HepG2 (cell line): ENCODE measurements at regions not wholly inside any gene's neighbourhood (a gene's known extent, or its start where the extent isn't known, plus 50 kb on each side); places are given as distances from the start of the nearest gene placed in this dataset.

Experiments
- ATAC-seq: fragments of 200-7000 bp; cut with Tn5 transposase; 3 replicates; pipeline ENCODE4 v1.9.1; 2020; ENCODE audit warnings: mild to moderate bottlenecking, moderate library complexity
- BruUV-seq: library from RNA; stranded (reverse); fragments of 400-500 nt; replicated peaks from 2 replicates; lab custom pipeline; 2021; lab: Mats Ljungman, UMichigan
- CTCF ChIA-PET: fragments of 300-600 bp; formaldehyde crosslinking; extraction: SDS; loops from one replicate; lab custom pipeline; 2021; ENCODE audit warnings: low total read pairs, inconsistent platforms, low intra/inter-chr PET ratio; lab: Yijun Ruan, JAX
- POLR2A ChIA-PET: fragments of 350-600 bp; sonication (Branson Sonifier 250); formaldehyde crosslinking; loops from one replicate; lab custom pipeline; 2020; ENCODE audit warnings: antibody characterized with exemption, inconsistent platforms; lab: Yijun Ruan, JAX
- DNase-seq: peaks from one replicate; pipeline ENCODE4 v3.0.0-alpha.2; 2015; ENCODE audit warnings: low spot score
- FAIRE-seq: peaks from 3 replicates; lab custom pipeline; 2011; peaks lifted over from hg19 to GRCh38; lab: Jason Lieb, UNC
- H2AFZ ChIP-seq: one replicate; pipeline ENCODE4 v1.6.1; 2011; ENCODE audit warnings: low read length, inconsistent platforms
- H3K27ac ChIP-seq: fragments of 300-600 bp; 3 replicates; pipeline ENCODE4 v1.8.0; 2011; ENCODE audit warnings: mixed run types, mild to moderate bottlenecking, mixed read lengths, low read length, inconsistent platforms; ENCODE audit not compliant: insufficient read depth; ENCODE audit errors: extremely low read length
- H3K27me3 ChIP-seq, 2 experiments: fragments of 200-600 bp in 1 of 2; 2 replicates in 1 of 2; 3 replicates in 1 of 2; pipeline versions ENCODE4 v1.6.0 to v1.8.0; 2011; ENCODE audit warnings: low read length in 2 of 2, mild to moderate bottlenecking in 2 of 2, moderate library complexity in 2 of 2, inconsistent platforms in 1 of 2; ENCODE audit not compliant: insufficient read depth in 2 of 2, control insufficient read depth in 1 of 2
- H3K36me3 ChIP-seq, 2 experiments: fragments of 200-600 bp in 1 of 2; replicated peaks in 1 of 2; 2 replicates in 1 of 2; 3 replicates in 1 of 2; pipeline versions ENCODE4 v1.5.1 to v1.8.0; 2011; ENCODE audit warnings: low read length in 2 of 2, inconsistent platforms in 1 of 2; ENCODE audit not compliant: insufficient read depth in 2 of 2, control insufficient read depth in 1 of 2
- H3K4me1 ChIP-seq: 2 replicates; pipeline ENCODE4 v1.5.1; 2012; ENCODE audit warnings: low read length, inconsistent platforms; ENCODE audit not compliant: insufficient read depth
- H3K4me2 ChIP-seq: 2 replicates; pipeline ENCODE4 v1.6.0; 2011; ENCODE audit warnings: low read depth, low read length, inconsistent platforms
- H3K4me3 ChIP-seq, 3 experiments: fragments of 200-600 bp in 1 of 3; sonication (generic), shearing (Covaris generic) in 1 of 3; replicated peaks in 1 of 3; 2 replicates each; pipeline ENCODE4 v1.5.1; 2011 to 2016; ENCODE audit warnings: low read length in 3 of 3, inconsistent platforms in 2 of 3, low read depth in 2 of 3, mild to moderate bottlenecking in 2 of 3, control low read depth in 1 of 3, mixed read lengths in 1 of 3; ENCODE audit not compliant: insufficient read depth in 1 of 3
- H3K79me2 ChIP-seq: one replicate; pipeline ENCODE4 v1.6.1; 2011; ENCODE audit warnings: low read length, inconsistent platforms; ENCODE audit not compliant: insufficient read depth
- H3K9ac ChIP-seq: 2 replicates; pipeline ENCODE4 v1.6.0; 2011; ENCODE audit warnings: mild to moderate bottlenecking, low read depth, low read length, inconsistent platforms; ENCODE audit not compliant: insufficient read depth
- H3K9me3 ChIP-seq: 2 replicates; pipeline ENCODE4 v1.5.1; 2012; ENCODE audit warnings: mild to moderate bottlenecking, low read length
- H4K20me1 ChIP-seq: 2 replicates; pipeline ENCODE4 v1.6.0; 2011; ENCODE audit warnings: inconsistent platforms, mild to moderate bottlenecking, low read length, moderate library complexity; ENCODE audit not compliant: insufficient read depth
- AHR ChIP-seq: IDR thresholded peaks from 2 replicates; pipeline ENCODE4 v1.6.1; 2018; ENCODE audit warnings: missing genetic modification reagents, missing compliant biosample characterization
- AKAP8 ChIP-seq: sonication (generic); formaldehyde crosslinking; IDR thresholded peaks from 2 replicates; pipeline ENCODE4 v1.5.1; 2020; ENCODE audit warnings: mild to moderate bottlenecking, missing genetic modification reagents
- ATF7 ChIP-seq, 2 experiments: fragments of 450-650 bp in 1 of 2; sonication (generic) in 1 of 2; formaldehyde crosslinking in 1 of 2; IDR thresholded peaks; 2 replicates each; pipeline versions ENCODE4 v1.4.0 to v1.6.1; 2016 to 2020; ENCODE audit warnings: antibody characterized with exemption in 1 of 2, mild to moderate bottlenecking in 1 of 2, missing genetic modification reagents in 1 of 2
- CHD4 ChIP-seq: fragments of 200-600 bp; sonication (generic); IDR thresholded peaks from 2 replicates; pipeline ENCODE4 v1.7.0; 2017; ENCODE audit warnings: mild to moderate bottlenecking, low read length, borderline replicate concordance
- HHEX ChIP-seq: IDR thresholded peaks from 2 replicates; pipeline ENCODE4 v1.6.1; 2016; ENCODE audit warnings: control low read depth
- HOXA7 ChIP-seq: sonication (generic); formaldehyde crosslinking; IDR thresholded peaks from 2 replicates; pipeline ENCODE4 v1.8.1; 2022; ENCODE audit warnings: mild to moderate bottlenecking, missing genetic modification reagents, moderate library complexity
- KDM4B ChIP-seq: sonication (generic); formaldehyde crosslinking; IDR thresholded peaks from 2 replicates; pipeline ENCODE4 v1.4.0; 2020; ENCODE audit warnings: missing genetic modification reagents
- MBD4 ChIP-seq: IDR thresholded peaks from 2 replicates; pipeline ENCODE4 v1.6.1; 2012; ENCODE audit warnings: low read length, inconsistent platforms, borderline replicate concordance
- NBN ChIP-seq: fragments of 450-650 bp; conservative IDR thresholded peaks from 2 replicates; pipeline ENCODE4 v1.6.1; 2017
- RBAK ChIP-seq: sonication (generic); formaldehyde crosslinking; IDR thresholded peaks from 2 replicates; pipeline ENCODE4 v1.5.1; 2020; ENCODE audit warnings: mild to moderate bottlenecking, missing genetic modification reagents
- XBP1 ChIP-seq: sonication (generic); formaldehyde crosslinking; IDR thresholded peaks from 2 replicates; pipeline ENCODE4 v1.5.0; 2020; ENCODE audit warnings: missing genetic modification reagents
- ZNF17 ChIP-seq: sonication (generic); formaldehyde crosslinking; IDR thresholded peaks from 2 replicates; pipeline ENCODE4 v1.5.0; 2020; ENCODE audit warnings: mild to moderate bottlenecking, missing genetic modification reagents
- ZNF562 ChIP-seq: sonication (generic); formaldehyde crosslinking; IDR thresholded peaks from 2 replicates; pipeline ENCODE4 v1.8.0; 2022; ENCODE audit warnings: missing genetic modification reagents, borderline replicate concordance
- ZNF83 ChIP-seq: sonication (generic); formaldehyde crosslinking; IDR thresholded peaks from 2 replicates; pipeline ENCODE4 v1.4.0; 2020; ENCODE audit warnings: missing genetic modification reagents, mild to moderate bottlenecking, borderline replicate concordance
- WGBS: methylation state at CpG from one replicate; pipeline ENCODE4 v1.1.6; 2017; ENCODE audit warnings: low lambda C conversion rate; 5-methylcytosine and 5-hydroxymethylcytosine counted together
- in situ Hi-C: cut with HindIII; loops from 2 replicates; pipeline ENCODE4 v1.10.0; 2017; ENCODE audit warnings: low pct_unique_long_range_greater_than_20kb; ENCODE audit not compliant: extremely low pct_ligation_motif_present
- intact Hi-C: fragments of 100-400 bp; cut with micrococcal nuclease; formaldehyde crosslinking; loops from one replicate; pipeline ENCODE4 v1.10.0; 2022; ENCODE audit not compliant: unreplicated experiment
- TF ChIP-seq, protein P1 (sequence below): sonication (generic); formaldehyde crosslinking; IDR thresholded peaks from 2 replicates; pipeline ENCODE4 v1.5.1; 2020; ENCODE audit warnings: missing genetic modification reagents, mild to moderate bottlenecking, borderline replicate concordance
- TF ChIP-seq, protein P2 (sequence below): IDR thresholded peaks from 2 replicates; pipeline ENCODE4 v1.6.1; 2016; ENCODE audit warnings: low read depth, missing genetic modification reagents, missing compliant biosample characterization
- TF ChIP-seq, protein P3 (sequence below): IDR thresholded peaks from 2 replicates; pipeline ENCODE4 v1.6.1; 2018; ENCODE audit warnings: missing genetic modification reagents, mild to moderate bottlenecking, missing compliant biosample characterization

DNA sequence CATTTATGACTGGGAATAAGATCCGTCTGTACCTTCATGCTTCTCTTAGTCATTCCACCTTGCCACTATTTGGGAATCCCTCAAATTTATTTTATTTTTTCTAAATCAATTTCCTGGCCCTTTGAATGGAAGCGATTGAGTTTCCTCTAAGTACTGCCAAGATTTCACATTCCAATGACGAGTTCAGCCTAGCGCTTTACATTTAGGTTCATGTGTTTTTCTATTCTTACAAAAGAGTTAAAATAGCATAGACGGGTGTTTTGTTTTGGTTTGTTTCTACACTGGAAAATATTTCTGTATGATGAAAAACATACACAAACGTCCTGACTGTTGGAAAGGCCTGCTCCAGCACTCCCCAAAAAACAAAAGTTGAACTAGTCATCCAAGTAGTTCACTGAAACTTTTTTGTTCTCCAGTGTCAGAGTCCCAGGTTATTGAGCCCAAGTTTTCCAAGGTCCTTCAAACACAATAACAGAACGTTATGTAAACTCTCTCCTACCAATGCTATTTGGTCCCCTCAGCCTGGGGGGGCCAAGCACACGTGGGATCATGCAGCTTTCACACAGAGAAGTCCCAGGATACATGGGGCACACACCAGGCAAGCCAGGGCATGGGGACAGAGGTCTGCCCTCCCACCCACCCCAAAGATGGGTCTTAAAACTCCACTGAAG, 74.8 kb upstream of the FOXN3 start (continued):
- TF ChIP-seq ZNF17 (CRISPR knock-in tag) (no peak), RBAK (CRISPR knock-in tag) (no peak), NBN (no peak)
- TF ChIP-seq, protein P1, sequence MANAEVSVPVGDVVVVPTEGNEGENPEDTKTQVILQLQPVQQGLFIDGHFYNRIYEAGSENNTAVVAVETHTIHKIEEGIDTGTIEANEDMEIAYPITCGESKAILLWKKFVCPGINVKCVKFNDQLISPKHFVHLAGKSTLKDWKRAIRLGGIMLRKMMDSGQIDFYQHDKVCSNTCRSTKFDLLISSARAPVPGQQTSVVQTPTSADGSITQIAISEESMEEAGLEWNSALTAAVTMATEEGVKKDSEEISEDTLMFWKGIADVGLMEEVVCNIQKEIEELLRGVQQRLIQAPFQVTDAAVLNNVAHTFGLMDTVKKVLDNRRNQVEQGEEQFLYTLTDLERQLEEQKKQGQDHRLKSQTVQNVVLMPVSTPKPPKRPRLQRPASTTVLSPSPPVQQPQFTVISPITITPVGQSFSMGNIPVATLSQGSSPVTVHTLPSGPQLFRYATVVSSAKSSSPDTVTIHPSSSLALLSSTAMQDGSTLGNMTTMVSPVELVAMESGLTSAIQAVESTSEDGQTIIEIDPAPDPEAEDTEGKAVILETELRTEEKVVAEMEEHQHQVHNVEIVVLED (CRISPR knock-in tag) = no peak

DNA sequence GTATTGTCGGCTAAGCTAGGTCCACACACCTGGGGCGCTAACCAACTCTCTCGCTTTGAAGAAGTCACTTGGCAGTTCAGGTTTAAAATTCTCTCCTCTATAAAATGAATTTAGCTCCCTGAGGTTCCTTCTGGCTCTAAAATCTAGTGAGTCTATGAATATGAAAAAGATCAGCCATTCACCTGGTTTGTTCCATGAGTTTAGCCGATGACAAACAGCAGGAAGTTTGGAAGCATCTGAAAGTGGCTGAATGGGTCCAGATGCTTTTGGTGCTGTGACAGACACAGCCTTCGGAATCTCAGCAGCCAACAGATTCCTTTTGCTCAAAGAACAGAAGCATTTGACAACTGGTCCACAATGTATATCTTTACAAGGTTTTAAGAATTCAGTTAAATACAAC, 73.4 kb upstream of the FOXN3 start:
- ChIA-PET POLR2A (no interaction called here), CTCF (no interaction called here)
- DNase-seq (no peak), ATAC-seq (no peak), FAIRE-seq (no peak)
- H3K79me2 ChIP-seq = no peaks in the 10 kb centered on the region
- H4K20me1 ChIP-seq = no peaks in the 10 kb centered on the region
- BruUV-seq = no TSS peak
- H3K36me3 ChIP-seq = no peaks in the 10 kb centered on the region
- H3K27me3 ChIP-seq = no peaks in the 10 kb centered on the region
- no peak overlapping the region for H3K27ac ChIP-seq
- WGBS = 100% methylated on average over 5 of the region's 5 CpGs
- intact Hi-C loops = loop anchor here (5.0 kb wide), 1 partner anchor 73 kb away; the partner anchor contains the start of gene FOXN3
- H3K4me2 ChIP-seq = no peak overlapping the region
- no peak overlapping the region for H3K4me3 ChIP-seq
- no peaks in the 10 kb centered on the region for H3K9me3 ChIP-seq
- in situ Hi-C loops = no loop called here
- H2AFZ ChIP-seq = no peak overlapping the region
- H3K9ac ChIP-seq = no peak overlapping the region
- peaks cover 89% of the 10 kb centered on the region for H3K4me1 ChIP-seq
- TF ChIP-seq MBD4 (no peak), HOXA7 (no peak), ZNF562 (CRISPR knock-in tag) (no peak), XBP1 (no peak), ATF7 (IDR thresholded peaks at IDR 0.05) (no peak), ATF7 (CRISPR knock-in tag; IDR thresholded peaks at IDR 0.05) (no peak), ZNF83 (CRISPR knock-in tag) (no peak), HHEX (CRISPR knock-in tag) (no peak), CHD4 (no peak), AHR (CRISPR knock-in tag) (no peak), KDM4B (CRISPR knock-in tag) (no peak), AKAP8 (CRISPR knock-in tag) (no peak)
- TF ChIP-seq, protein P2, sequence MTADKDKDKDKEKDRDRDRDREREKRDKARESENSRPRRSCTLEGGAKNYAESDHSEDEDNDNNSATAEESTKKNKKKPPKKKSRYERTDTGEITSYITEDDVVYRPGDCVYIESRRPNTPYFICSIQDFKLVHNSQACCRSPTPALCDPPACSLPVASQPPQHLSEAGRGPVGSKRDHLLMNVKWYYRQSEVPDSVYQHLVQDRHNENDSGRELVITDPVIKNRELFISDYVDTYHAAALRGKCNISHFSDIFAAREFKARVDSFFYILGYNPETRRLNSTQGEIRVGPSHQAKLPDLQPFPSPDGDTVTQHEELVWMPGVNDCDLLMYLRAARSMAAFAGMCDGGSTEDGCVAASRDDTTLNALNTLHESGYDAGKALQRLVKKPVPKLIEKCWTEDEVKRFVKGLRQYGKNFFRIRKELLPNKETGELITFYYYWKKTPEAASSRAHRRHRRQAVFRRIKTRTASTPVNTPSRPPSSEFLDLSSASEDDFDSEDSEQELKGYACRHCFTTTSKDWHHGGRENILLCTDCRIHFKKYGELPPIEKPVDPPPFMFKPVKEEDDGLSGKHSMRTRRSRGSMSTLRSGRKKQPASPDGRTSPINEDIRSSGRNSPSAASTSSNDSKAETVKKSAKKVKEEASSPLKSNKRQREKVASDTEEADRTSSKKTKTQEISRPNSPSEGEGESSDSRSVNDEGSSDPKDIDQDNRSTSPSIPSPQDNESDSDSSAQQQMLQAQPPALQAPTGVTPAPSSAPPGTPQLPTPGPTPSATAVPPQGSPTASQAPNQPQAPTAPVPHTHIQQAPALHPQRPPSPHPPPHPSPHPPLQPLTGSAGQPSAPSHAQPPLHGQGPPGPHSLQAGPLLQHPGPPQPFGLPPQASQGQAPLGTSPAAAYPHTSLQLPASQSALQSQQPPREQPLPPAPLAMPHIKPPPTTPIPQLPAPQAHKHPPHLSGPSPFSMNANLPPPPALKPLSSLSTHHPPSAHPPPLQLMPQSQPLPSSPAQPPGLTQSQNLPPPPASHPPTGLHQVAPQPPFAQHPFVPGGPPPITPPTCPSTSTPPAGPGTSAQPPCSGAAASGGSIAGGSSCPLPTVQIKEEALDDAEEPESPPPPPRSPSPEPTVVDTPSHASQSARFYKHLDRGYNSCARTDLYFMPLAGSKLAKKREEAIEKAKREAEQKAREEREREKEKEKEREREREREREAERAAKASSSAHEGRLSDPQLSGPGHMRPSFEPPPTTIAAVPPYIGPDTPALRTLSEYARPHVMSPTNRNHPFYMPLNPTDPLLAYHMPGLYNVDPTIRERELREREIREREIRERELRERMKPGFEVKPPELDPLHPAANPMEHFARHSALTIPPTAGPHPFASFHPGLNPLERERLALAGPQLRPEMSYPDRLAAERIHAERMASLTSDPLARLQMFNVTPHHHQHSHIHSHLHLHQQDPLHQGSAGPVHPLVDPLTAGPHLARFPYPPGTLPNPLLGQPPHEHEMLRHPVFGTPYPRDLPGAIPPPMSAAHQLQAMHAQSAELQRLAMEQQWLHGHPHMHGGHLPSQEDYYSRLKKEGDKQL (CRISPR knock-in tag) = no peak
- TF ChIP-seq, protein P3, sequence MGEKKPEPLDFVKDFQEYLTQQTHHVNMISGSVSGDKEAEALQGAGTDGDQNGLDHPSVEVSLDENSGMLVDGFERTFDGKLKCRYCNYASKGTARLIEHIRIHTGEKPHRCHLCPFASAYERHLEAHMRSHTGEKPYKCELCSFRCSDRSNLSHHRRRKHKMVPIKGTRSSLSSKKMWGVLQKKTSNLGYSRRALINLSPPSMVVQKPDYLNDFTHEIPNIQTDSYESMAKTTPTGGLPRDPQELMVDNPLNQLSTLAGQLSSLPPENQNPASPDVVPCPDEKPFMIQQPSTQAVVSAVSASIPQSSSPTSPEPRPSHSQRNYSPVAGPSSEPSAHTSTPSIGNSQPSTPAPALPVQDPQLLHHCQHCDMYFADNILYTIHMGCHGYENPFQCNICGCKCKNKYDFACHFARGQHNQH = no peak
